H9 (cell line): ENCODE measurements at regions not wholly inside any gene's neighbourhood (a gene's known extent, or its start where the extent isn't known, plus 50 kb on each side); places are given as distances from the start of the nearest gene placed in this dataset.

Experiments used
- DNase-seq: peaks from one replicate; pipeline ENCODE4 v3.0.0-alpha.2; 2017
- H2AFZ ChIP-seq: one replicate; pipeline ENCODE4 v1.6.1; 2013; ENCODE audit warnings: mild to moderate bottlenecking, low read length, control low read depth, moderate library complexity
- H2AK5ac ChIP-seq: 2 replicates; pipeline ENCODE4 v1.6.1; 2013; ENCODE audit warnings: low read length, control low read depth, mixed read lengths; ENCODE audit not compliant: insufficient read length
- H2BK120ac ChIP-seq: one replicate; pipeline ENCODE4 v1.6.1; 2013; ENCODE audit warnings: low read depth, mild to moderate bottlenecking, low read length, control low read depth, inconsistent platforms; ENCODE audit not compliant: poor library complexity, severe bottlenecking
- H2BK12ac ChIP-seq: 2 replicates; pipeline ENCODE4 v1.6.1; 2013; ENCODE audit warnings: low read length, control low read depth, mixed read lengths, low read depth; ENCODE audit not compliant: insufficient read length
- H2BK15ac ChIP-seq: 2 replicates; pipeline ENCODE4 v1.6.1; 2013; ENCODE audit warnings: low read depth, low read length, control low read depth
- H2BK20ac ChIP-seq: one replicate; pipeline ENCODE4 v1.6.1; 2013; ENCODE audit warnings: low read depth, mild to moderate bottlenecking, low read length, control low read depth, inconsistent platforms; ENCODE audit not compliant: poor library complexity, severe bottlenecking
- H2BK5ac ChIP-seq: 2 replicates; pipeline ENCODE4 v1.6.1; 2013; ENCODE audit warnings: low read length, control low read depth, mixed read lengths; ENCODE audit not compliant: insufficient read length
- H3K14ac ChIP-seq: 2 replicates; pipeline ENCODE4 v1.6.1; 2013; ENCODE audit warnings: low read length, control low read depth; ENCODE audit not compliant: insufficient read depth
- H3K18ac ChIP-seq: 2 replicates; pipeline ENCODE4 v1.6.1; 2013; ENCODE audit warnings: low read depth, mild to moderate bottlenecking, mixed read lengths, low read length, control low read depth; ENCODE audit not compliant: insufficient read length
- H3K23ac ChIP-seq: 2 replicates; pipeline ENCODE4 v1.6.1; 2013; ENCODE audit warnings: low read length, control low read depth, mixed read lengths, low read depth; ENCODE audit not compliant: insufficient read length
- H3K23me2 ChIP-seq: 2 replicates; pipeline ENCODE4 v1.6.1; 2013; ENCODE audit warnings: low read depth, mild to moderate bottlenecking, mixed read lengths, low read length, control low read depth; ENCODE audit not compliant: insufficient read length, poor library complexity, severe bottlenecking
- H3K27ac ChIP-seq: 2 replicates; pipeline ENCODE4 v1.5.1; 2013; ENCODE audit warnings: low read length, control low read depth, mixed read lengths, low read depth; ENCODE audit not compliant: insufficient read length
- H3K27me3 ChIP-seq: 2 replicates; pipeline ENCODE4 v1.6.1; 2013; ENCODE audit warnings: low read length, control low read depth, inconsistent platforms; ENCODE audit not compliant: insufficient read depth
- H3K4ac ChIP-seq: 2 replicates; pipeline ENCODE4 v1.6.1; 2013; ENCODE audit warnings: low read depth, mild to moderate bottlenecking, control low read depth, inconsistent platforms, low read length, moderate library complexity
- H3K4me1 ChIP-seq: 2 replicates; pipeline ENCODE4 v1.6.1; 2013; ENCODE audit warnings: low read length, control low read depth, inconsistent platforms; ENCODE audit not compliant: insufficient read depth
- H3K4me2 ChIP-seq: 2 replicates; pipeline ENCODE4 v1.6.1; 2013; ENCODE audit warnings: low read length, control low read depth, mixed read lengths; ENCODE audit not compliant: insufficient read length, insufficient read depth
- H3K56ac ChIP-seq: 2 replicates; pipeline ENCODE4 v1.6.1; 2013; ENCODE audit warnings: low read depth, mild to moderate bottlenecking, mixed read lengths, low read length, control low read depth; ENCODE audit not compliant: insufficient read length
- H3K79me1 ChIP-seq: 2 replicates; pipeline ENCODE4 v1.6.1; 2013; ENCODE audit warnings: low read depth, mild to moderate bottlenecking, moderate library complexity, low read length, control low read depth, inconsistent platforms; ENCODE audit not compliant: insufficient read depth, poor library complexity, severe bottlenecking
- H3K79me2 ChIP-seq: 2 replicates; pipeline ENCODE4 v1.6.1; 2013; ENCODE audit warnings: low read length, control low read depth, inconsistent platforms; ENCODE audit not compliant: insufficient read depth
- H3K9ac ChIP-seq: 2 replicates; pipeline ENCODE4 v1.6.1; 2013; ENCODE audit warnings: low read length, control low read depth, mixed read lengths; ENCODE audit not compliant: insufficient read length; ENCODE audit errors: extremely low read depth
- H3K9me3 ChIP-seq: one replicate; pipeline ENCODE4 v1.6.1; 2013; ENCODE audit warnings: low read depth, low read length, inconsistent platforms; ENCODE audit not compliant: control insufficient read depth
- H3T11ph ChIP-seq: one replicate; pipeline ENCODE4 v1.6.1; 2013; ENCODE audit warnings: mild to moderate bottlenecking, low read length, control low read depth, inconsistent platforms
- H4K20me1 ChIP-seq: one replicate; pipeline ENCODE4 v1.6.1; 2013; ENCODE audit not compliant: control insufficient read depth, insufficient read length, insufficient read depth
- H4K5ac ChIP-seq: 2 replicates; pipeline ENCODE4 v1.6.1; 2013; ENCODE audit warnings: low read depth, mild to moderate bottlenecking, mixed read lengths, low read length, control low read depth; ENCODE audit not compliant: insufficient read length
- H4K8ac ChIP-seq: replicated peaks from 2 replicates; pipeline ENCODE4 v1.6.1; 2013; ENCODE audit warnings: low read length, control low read depth, mixed read lengths, low read depth; ENCODE audit not compliant: insufficient read length
- H4K91ac ChIP-seq: 2 replicates; pipeline ENCODE4 v1.6.1; 2013; ENCODE audit warnings: low read depth, mild to moderate bottlenecking, moderate library complexity, mixed read lengths, low read length, control low read depth; ENCODE audit not compliant: insufficient read length
- H3K27ac Mint-ChIP-seq, 3 experiments: 2 replicates in 2 of 3; 3 replicates in 1 of 3; pipeline ENCODE4 v1.8.0; 2020 to 2021; ENCODE audit warnings: mixed read lengths in 3 of 3, mild to moderate bottlenecking in 1 of 3, moderate library complexity in 1 of 3
- H3K27me3 Mint-ChIP-seq: 2 replicates; pipeline ENCODE4 v1.8.0; 2021; ENCODE audit warnings: low read depth, mild to moderate bottlenecking, moderate library complexity, mixed read lengths
- H3K36me3 Mint-ChIP-seq, 3 experiments: 2 replicates in 2 of 3; 3 replicates in 1 of 3; pipeline ENCODE4 v1.8.0; 2020 to 2021; ENCODE audit warnings: low read depth in 3 of 3, mixed read lengths in 3 of 3; ENCODE audit not compliant: insufficient read depth in 1 of 3
- H3K4me1 Mint-ChIP-seq, 2 experiments: 2 replicates each; pipeline ENCODE4 v1.8.0; 2020; ENCODE audit warnings: mixed read lengths in 2 of 2
- H3K4me3 Mint-ChIP-seq, 2 experiments: 2 replicates in 1 of 2; 3 replicates in 1 of 2; pipeline ENCODE4 v1.8.0; 2020 to 2021; ENCODE audit warnings: mild to moderate bottlenecking in 2 of 2, mixed read lengths in 2 of 2, moderate library complexity in 1 of 2
- H3K9me3 Mint-ChIP-seq, 2 experiments: 2 replicates in 1 of 2; 3 replicates in 1 of 2; pipeline ENCODE4 v1.8.0; 2020; ENCODE audit warnings: mild to moderate bottlenecking in 2 of 2, mixed read lengths in 2 of 2, moderate library complexity in 1 of 2
- WGBS: extraction: QIAGEN DNeasy Blood & Tissue Kit; methylation state at CpG from one replicate; pipeline ENCODE4 v1.1.7; 2013; ENCODE audit warnings: missing lambda C conversion rate, low lambda C conversion rate, mixed read lengths; ENCODE audit not compliant: insufficient read length; ENCODE audit errors: extremely low coverage; 5-methylcytosine and 5-hydroxymethylcytosine counted together
- TF ChIP-seq, protein P1 (sequence below): fragments of 200-600 bp; sonication (generic); conservative IDR thresholded peaks from 3 replicates; pipeline ENCODE4 v1.8.0; 2021; ENCODE audit warnings: antibody characterized with exemption, mild to moderate bottlenecking

DNA sequence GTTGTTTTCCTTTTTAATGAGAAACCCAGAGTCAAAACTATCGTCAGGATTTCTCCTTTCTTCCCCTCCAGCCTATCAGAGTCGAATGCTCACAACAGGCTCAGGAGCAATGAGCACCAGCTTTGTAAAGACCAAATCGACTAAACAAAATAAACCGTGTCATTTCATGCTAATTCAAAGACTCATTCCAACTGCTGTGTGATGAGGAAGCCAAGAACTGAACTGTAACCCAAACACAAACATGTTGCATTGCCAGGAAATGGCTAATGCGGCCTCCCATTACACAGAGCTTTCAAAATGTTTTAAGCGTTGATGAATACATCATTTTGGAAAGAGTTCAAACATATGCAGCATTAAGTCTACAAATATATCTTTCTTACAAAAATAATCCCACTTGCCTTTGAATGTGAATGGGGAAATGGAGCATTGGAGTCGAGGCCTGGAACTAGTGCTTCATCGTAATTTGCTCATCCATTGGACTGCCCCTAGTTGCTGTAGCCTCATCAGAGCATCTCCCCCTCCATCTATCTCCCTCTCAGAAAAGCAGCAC lies 349.5 kb downstream of the GXYLT1 start:
- Histone ChIP-seq H2BK5ac (no peak overlapping the region), H3K9me3 (no peaks in the 10 kb centered on the region), H3K27ac (no peak overlapping the region), H3K18ac (no peak overlapping the region), H2BK20ac (no peak overlapping the region), H3K23ac (no peak overlapping the region), H3K4ac (no peak overlapping the region), H2BK120ac (no peak overlapping the region), H3T11ph (no peak overlapping the region), H2AFZ (no peak overlapping the region), H3K4me1 (no peaks in the 10 kb centered on the region), H3K79me2 (no peaks in the 10 kb centered on the region), H4K8ac (no peak overlapping the region), H2BK12ac (no peak overlapping the region), H3K14ac (no peak overlapping the region), H3K23me2 (no peaks in the 10 kb centered on the region), H3K27me3 (no peaks in the 10 kb centered on the region), H4K91ac (no peak overlapping the region), H3K4me2 (no peak overlapping the region), H3K79me1 (no peaks in the 10 kb centered on the region), H4K5ac (no peak overlapping the region), H2AK5ac (no peak overlapping the region), H3K9ac (no peak overlapping the region), H3K56ac (no peak overlapping the region), H2BK15ac (no peak overlapping the region), H4K20me1 (no peaks in the 10 kb centered on the region)
- H3K36me3 Mint-ChIP-seq: peaks cover 3 to 13% (median 6%) of the 10 kb centered on the region in 3 experiments; a peak in 6 of 7 replicates
- no peaks in the 10 kb centered on the region for H3K4me1 Mint-ChIP-seq
- no peak overlapping the region for H3K27ac Mint-ChIP-seq
- no peak for DNase-seq
- H3K4me3 Mint-ChIP-seq: no peak overlapping the region
- WGBS: no CpG with 5 or more reads among the region's 8 CpGs
- TF ChIP-seq, protein P1, sequence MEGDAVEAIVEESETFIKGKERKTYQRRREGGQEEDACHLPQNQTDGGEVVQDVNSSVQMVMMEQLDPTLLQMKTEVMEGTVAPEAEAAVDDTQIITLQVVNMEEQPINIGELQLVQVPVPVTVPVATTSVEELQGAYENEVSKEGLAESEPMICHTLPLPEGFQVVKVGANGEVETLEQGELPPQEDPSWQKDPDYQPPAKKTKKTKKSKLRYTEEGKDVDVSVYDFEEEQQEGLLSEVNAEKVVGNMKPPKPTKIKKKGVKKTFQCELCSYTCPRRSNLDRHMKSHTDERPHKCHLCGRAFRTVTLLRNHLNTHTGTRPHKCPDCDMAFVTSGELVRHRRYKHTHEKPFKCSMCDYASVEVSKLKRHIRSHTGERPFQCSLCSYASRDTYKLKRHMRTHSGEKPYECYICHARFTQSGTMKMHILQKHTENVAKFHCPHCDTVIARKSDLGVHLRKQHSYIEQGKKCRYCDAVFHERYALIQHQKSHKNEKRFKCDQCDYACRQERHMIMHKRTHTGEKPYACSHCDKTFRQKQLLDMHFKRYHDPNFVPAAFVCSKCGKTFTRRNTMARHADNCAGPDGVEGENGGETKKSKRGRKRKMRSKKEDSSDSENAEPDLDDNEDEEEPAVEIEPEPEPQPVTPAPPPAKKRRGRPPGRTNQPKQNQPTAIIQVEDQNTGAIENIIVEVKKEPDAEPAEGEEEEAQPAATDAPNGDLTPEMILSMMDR: no peak
- no peaks in the 10 kb centered on the region; the same call in 1 of the 2 replicates for H3K27me3 Mint-ChIP-seq
- H3K9me3 Mint-ChIP-seq: peaks cover 9 to 14% of the 10 kb centered on the region in 2 experiments
